Osteoblast (primary cell): ENCODE measurements at regions not wholly inside any gene's neighbourhood (a gene's known extent, or its start where the extent isn't known, plus 50 kb on each side); places are given as distances from the start of the nearest gene placed in this dataset.

Experiments used
- DNase-seq: peaks from one replicate; pipeline ENCODE4 v3.0.0; 2011; ENCODE audit warnings: low spot score, mixed read lengths; ENCODE audit not compliant: insufficient read length; ENCODE audit errors: missing footprints
- H2AFZ ChIP-seq: 2 replicates; pipeline ENCODE4 v1.6.0; 2011; ENCODE audit warnings: mild to moderate bottlenecking, low read length
- H3K27ac ChIP-seq: 2 replicates; pipeline ENCODE4 v1.5.1; 2011; ENCODE audit warnings: mild to moderate bottlenecking, low read depth, low read length, moderate library complexity
- H3K27me3 ChIP-seq: 2 replicates; pipeline ENCODE4 v1.6.0; 2012; ENCODE audit warnings: mild to moderate bottlenecking, control low read depth, inconsistent platforms, low read length, moderate library complexity; ENCODE audit not compliant: insufficient read depth
- H3K36me3 ChIP-seq: 2 replicates; pipeline ENCODE4 v1.5.1; 2011; ENCODE audit warnings: mild to moderate bottlenecking, low read length, control low read depth, moderate library complexity; ENCODE audit not compliant: insufficient read depth
- H3K4me1 ChIP-seq: 2 replicates; pipeline ENCODE4 v1.5.1; 2011; ENCODE audit warnings: mild to moderate bottlenecking, low read length, control low read depth, moderate library complexity; ENCODE audit not compliant: insufficient read depth
- H3K4me2 ChIP-seq: 2 replicates; pipeline ENCODE4 v1.6.0; 2011; ENCODE audit warnings: mild to moderate bottlenecking, low read length; ENCODE audit not compliant: insufficient read depth
- H3K4me3 ChIP-seq: fragments of 200-600 bp; sonication (generic); 3 replicates; pipeline ENCODE4 v1.5.1; 2012; ENCODE audit warnings: mild to moderate bottlenecking, low read length, inconsistent platforms; ENCODE audit not compliant: insufficient read depth
- H3K79me2 ChIP-seq: 2 replicates; pipeline ENCODE4 v1.6.0; 2012; ENCODE audit warnings: mild to moderate bottlenecking, low read length, control low read depth, inconsistent platforms; ENCODE audit not compliant: insufficient read depth
- H3K9me3 ChIP-seq: 2 replicates; pipeline ENCODE4 v1.5.1; 2011; ENCODE audit warnings: low read depth, low read length, control low read depth
- H4K20me1 ChIP-seq: 2 replicates; pipeline ENCODE4 v1.6.0; 2012; ENCODE audit warnings: mild to moderate bottlenecking, low read length, control low read depth; ENCODE audit not compliant: insufficient read depth
- TF ChIP-seq, protein P1 (sequence below): IDR thresholded peaks from 2 replicates; pipeline ENCODE4 v1.5.1; 2011; ENCODE audit warnings: mild to moderate bottlenecking, low read depth, low read length, moderate library complexity; ENCODE audit errors: extremely low read depth

DNA sequence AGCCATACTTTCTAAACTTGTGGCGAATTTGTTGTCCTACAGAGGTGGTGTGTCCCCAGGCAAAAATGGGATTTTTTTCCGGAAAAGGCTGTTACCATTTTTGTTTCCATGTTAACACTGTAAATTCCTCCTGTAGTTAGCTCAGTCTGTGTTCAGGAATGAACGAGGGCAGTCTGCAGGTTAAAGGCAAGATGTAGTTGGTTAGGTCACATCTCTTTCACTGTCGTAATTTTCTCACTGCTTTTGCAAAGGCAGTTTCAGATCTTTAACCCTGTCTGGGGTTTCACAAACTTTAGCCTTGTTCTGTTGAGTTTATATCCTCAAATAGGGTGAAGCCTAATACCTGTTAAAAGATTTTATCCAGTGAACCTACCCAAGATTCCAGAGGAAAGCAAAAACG lies 50.5 kb upstream of the PUDP start:
- no peaks in the 10 kb centered on the region for H3K4me1 ChIP-seq
- H3K27me3 ChIP-seq: no peaks in the 10 kb centered on the region
- no peak overlapping the region for H3K4me3 ChIP-seq
- H3K9me3 ChIP-seq: no peaks in the 10 kb centered on the region
- no peak overlapping the region for H3K27ac ChIP-seq
- H4K20me1 ChIP-seq: no peaks in the 10 kb centered on the region
- TF ChIP-seq, protein P1, sequence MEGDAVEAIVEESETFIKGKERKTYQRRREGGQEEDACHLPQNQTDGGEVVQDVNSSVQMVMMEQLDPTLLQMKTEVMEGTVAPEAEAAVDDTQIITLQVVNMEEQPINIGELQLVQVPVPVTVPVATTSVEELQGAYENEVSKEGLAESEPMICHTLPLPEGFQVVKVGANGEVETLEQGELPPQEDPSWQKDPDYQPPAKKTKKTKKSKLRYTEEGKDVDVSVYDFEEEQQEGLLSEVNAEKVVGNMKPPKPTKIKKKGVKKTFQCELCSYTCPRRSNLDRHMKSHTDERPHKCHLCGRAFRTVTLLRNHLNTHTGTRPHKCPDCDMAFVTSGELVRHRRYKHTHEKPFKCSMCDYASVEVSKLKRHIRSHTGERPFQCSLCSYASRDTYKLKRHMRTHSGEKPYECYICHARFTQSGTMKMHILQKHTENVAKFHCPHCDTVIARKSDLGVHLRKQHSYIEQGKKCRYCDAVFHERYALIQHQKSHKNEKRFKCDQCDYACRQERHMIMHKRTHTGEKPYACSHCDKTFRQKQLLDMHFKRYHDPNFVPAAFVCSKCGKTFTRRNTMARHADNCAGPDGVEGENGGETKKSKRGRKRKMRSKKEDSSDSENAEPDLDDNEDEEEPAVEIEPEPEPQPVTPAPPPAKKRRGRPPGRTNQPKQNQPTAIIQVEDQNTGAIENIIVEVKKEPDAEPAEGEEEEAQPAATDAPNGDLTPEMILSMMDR: no peak
- no peaks in the 10 kb centered on the region for H3K36me3 ChIP-seq
- no peak for DNase-seq
- H2AFZ ChIP-seq: no peak overlapping the region
- no peaks in the 10 kb centered on the region for H3K79me2 ChIP-seq
- no peak overlapping the region for H3K4me2 ChIP-seq
